Esophagus muscularis mucosa (tissue), 4 donors: ENCODE measurements at regions not wholly inside any gene's neighbourhood (a gene's known extent, or its start where the extent isn't known, plus 50 kb on each side); places are given as distances from the start of the nearest gene placed in this dataset.

ENCODE experiments used
- DNase-seq: peaks from one replicate; pipeline ENCODE4 v3.0.0-alpha.2; 2017; ENCODE audit errors: extremely low spot score
- H3K27ac ChIP-seq, 4 donors: fragments of 200-600 bp; sonication (generic); replicated peaks in 1 of 4; 1 replicate in 3 of 4; 2 replicates in 1 of 4; pipeline ENCODE4 v1.5.1; 2016 to 2019; ENCODE audit warnings: mild to moderate bottlenecking in 1 of 4
- H3K27me3 ChIP-seq, 4 donors: fragments of 200-600 bp; sonication (generic); one replicate each; pipeline versions ENCODE4 v1.5.1 to v1.6.0; 2016 to 2019
- H3K36me3 ChIP-seq, 4 donors: fragments of 200-600 bp; sonication (generic); one replicate each; pipeline ENCODE4 v1.5.1; 2016 to 2019
- H3K4me1 ChIP-seq, 4 donors: fragments of 200-600 bp; sonication (generic); one replicate each; pipeline ENCODE4 v1.5.1; 2016 to 2019
- H3K4me3 ChIP-seq, 4 donors: fragments of 200-600 bp; sonication (generic); 1 replicate in 2 of 4; 2 replicates in 2 of 4; pipeline ENCODE4 v1.5.1; 2016 to 2019; ENCODE audit warnings: mild to moderate bottlenecking in 4 of 4, moderate library complexity in 1 of 4
- H3K9me3 ChIP-seq, 4 donors: fragments of 200-600 bp; sonication (generic); 1 replicate in 3 of 4; 2 replicates in 1 of 4; pipeline ENCODE4 v1.5.1; 2016 to 2019
- EP300 ChIP-seq: sonication (generic); formaldehyde crosslinking; IDR thresholded peaks from one replicate; pipeline ENCODE4 v1.6.1; 2017; ENCODE audit warnings: antibody characterized with exemption
- POLR2A ChIP-seq: fragments of 450-650 bp; IDR thresholded peaks from one replicate; pipeline ENCODE4 v1.6.1; 2017; ENCODE audit warnings: antibody characterized with exemption, moderate library complexity, mild to moderate bottlenecking, low read depth
- POLR2AphosphoS5 ChIP-seq, 2 donors: sonication (generic); formaldehyde crosslinking; IDR thresholded peaks; one replicate each; pipeline ENCODE4 v1.6.1; 2017; ENCODE audit warnings: antibody characterized with exemption in 2 of 2
- WGBS: methylation state at CpG from one replicate; pipeline ENCODE4 v1.1.5; 2018; 5-methylcytosine and 5-hydroxymethylcytosine counted together
- intact Hi-C: fragments of 100-400 bp; cut with DNase I; formaldehyde crosslinking; loops from one replicate; pipeline ENCODE4 v1.15.1; 2023
- TF ChIP-seq, protein P1 (sequence below), 3 experiments: fragments of 200-600 bp in 2 of 3; fragments of 450-650 bp in 1 of 3; sonication (generic) in 2 of 3; IDR thresholded peaks; one replicate each; pipeline ENCODE4 v1.5.1; 2017 to 2019; ENCODE audit warnings: antibody characterized with exemption in 3 of 3, mild to moderate bottlenecking in 2 of 3, moderate library complexity in 1 of 3

GRCh38 chr10:57917019-57917418 lies 350.7 kb downstream of the IPMK start:
- no peak overlapping the region for H3K27ac ChIP-seq
- H3K4me3 ChIP-seq = no peak overlapping the region
- H3K4me1 ChIP-seq = no peaks in the 10 kb centered on the region
- no peak for DNase-seq
- no peaks in the 10 kb centered on the region for H3K9me3 ChIP-seq
- TF ChIP-seq POLR2A (no peak), POLR2AphosphoS5 (IDR thresholded peaks at IDR 0.05) (no peak), EP300 (no peak)
- TF ChIP-seq, protein P1, sequence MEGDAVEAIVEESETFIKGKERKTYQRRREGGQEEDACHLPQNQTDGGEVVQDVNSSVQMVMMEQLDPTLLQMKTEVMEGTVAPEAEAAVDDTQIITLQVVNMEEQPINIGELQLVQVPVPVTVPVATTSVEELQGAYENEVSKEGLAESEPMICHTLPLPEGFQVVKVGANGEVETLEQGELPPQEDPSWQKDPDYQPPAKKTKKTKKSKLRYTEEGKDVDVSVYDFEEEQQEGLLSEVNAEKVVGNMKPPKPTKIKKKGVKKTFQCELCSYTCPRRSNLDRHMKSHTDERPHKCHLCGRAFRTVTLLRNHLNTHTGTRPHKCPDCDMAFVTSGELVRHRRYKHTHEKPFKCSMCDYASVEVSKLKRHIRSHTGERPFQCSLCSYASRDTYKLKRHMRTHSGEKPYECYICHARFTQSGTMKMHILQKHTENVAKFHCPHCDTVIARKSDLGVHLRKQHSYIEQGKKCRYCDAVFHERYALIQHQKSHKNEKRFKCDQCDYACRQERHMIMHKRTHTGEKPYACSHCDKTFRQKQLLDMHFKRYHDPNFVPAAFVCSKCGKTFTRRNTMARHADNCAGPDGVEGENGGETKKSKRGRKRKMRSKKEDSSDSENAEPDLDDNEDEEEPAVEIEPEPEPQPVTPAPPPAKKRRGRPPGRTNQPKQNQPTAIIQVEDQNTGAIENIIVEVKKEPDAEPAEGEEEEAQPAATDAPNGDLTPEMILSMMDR (IDR thresholded peaks at IDR 0.05) = no peak
- intact Hi-C loops = no loop called here
- H3K27me3 ChIP-seq = no peaks in the 10 kb centered on the region
- H3K36me3 ChIP-seq = no peaks in the 10 kb centered on the region

GRCh38 chr10:57905861-57906260 lies 361.8 kb downstream of the IPMK start:
- H3K27me3 ChIP-seq = no peaks in the 10 kb centered on the region
- intact Hi-C loops = no loop called here
- H3K27ac ChIP-seq = no peak overlapping the region
- no peak for DNase-seq
- no peak overlapping the region for H3K4me3 ChIP-seq
- H3K9me3 ChIP-seq = peaks cover 0 to 2% (median 0%) of the 10 kb centered on the region in 4 donors
- 89% methylated on average over 2 of the region's 2 CpGs for WGBS
- TF ChIP-seq, protein P1 (IDR thresholded peaks at IDR 0.05) = no peak
- H3K36me3 ChIP-seq = no peaks in the 10 kb centered on the region
- H3K4me1 ChIP-seq = no peaks in the 10 kb centered on the region

- Histone ChIP-seq H3K27me3 (no peaks in the 10 kb centered on the region), H3K4me1 (no peaks in the 10 kb centered on the region), H3K36me3 (no peaks in the 10 kb centered on the region), H3K9me3 (peaks cover 0 to 3% (median 0%) of the 10 kb centered on the region in 4 donors), H3K4me3 (no peak overlapping the region), H3K27ac (no peak overlapping the region)
- TF ChIP-seq, protein P1 (IDR thresholded peaks at IDR 0.05) = no peak
- no peak for TF ChIP-seq EP300
- TF ChIP-seq POLR2A = no peak
- TF ChIP-seq POLR2AphosphoS5 (IDR thresholded peaks at IDR 0.05) = no peak
- 82% methylated on average over 2 of the region's 2 CpGs for WGBS
- DNase-seq = no peak
- intact Hi-C loops = no loop called here
Observed at GRCh38 chr10:57905010-57905409, 362.7 kb downstream of the IPMK start.

DNA sequence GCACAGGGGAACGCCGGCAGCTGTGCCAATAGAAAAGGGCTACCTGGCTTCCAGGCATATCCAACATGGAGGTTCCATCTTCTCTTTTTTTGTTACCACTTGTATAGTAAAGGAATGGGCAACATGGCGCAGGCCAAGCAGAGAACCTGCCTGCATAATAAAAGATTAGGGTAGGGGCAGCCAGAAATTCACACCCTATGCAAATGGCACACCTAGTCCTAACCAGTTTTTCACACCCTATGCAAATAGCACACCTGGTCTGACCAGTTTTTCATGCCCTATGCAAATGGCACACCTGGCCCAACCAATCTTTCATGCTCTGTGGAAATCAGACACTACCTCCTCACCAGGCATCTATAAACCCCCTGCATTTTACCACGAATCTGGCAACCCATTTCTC lies 369.5 kb downstream of the IPMK start:
- H3K27ac ChIP-seq = no peak overlapping the region
- no peaks in the 10 kb centered on the region for H3K36me3 ChIP-seq
- no peak overlapping the region for H3K4me3 ChIP-seq
- DNase-seq = no peak
- TF ChIP-seq, protein P1 (IDR thresholded peaks at IDR 0.05) = no peak
- TF ChIP-seq POLR2AphosphoS5 (IDR thresholded peaks at IDR 0.05) (no peak), POLR2A (no peak), EP300 (no peak)
- peaks cover 0 to 3% (median 0%) of the 10 kb centered on the region in 4 donors for H3K9me3 ChIP-seq
- intact Hi-C loops = no loop called here
- no peaks in the 10 kb centered on the region for H3K27me3 ChIP-seq
- 64% methylated on average over 4 of the region's 4 CpGs for WGBS
- H3K4me1 ChIP-seq = no peaks in the 10 kb centered on the region

DNA sequence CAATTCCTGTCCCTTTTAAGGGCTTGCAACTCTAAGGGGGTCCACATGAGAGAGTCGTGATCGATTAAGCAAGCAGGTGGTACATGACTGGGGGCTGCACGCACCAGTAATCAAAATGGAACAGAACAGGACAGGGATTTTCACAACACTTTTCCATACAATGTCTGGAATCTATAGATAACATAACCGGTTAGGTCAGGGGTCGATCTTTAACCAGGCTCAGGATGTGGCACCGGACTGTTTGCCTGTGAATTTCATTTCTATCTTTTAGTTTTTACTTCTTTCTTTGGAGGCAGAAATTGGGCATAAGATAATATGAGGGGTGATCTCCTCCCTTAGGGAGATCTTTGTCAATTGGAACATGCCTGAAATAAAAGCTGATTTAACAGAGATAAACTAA lies 370.1 kb downstream of the IPMK start:
- intact Hi-C loops = no loop called here
- Histone ChIP-seq H3K27me3 (no peaks in the 10 kb centered on the region), H3K4me1 (no peaks in the 10 kb centered on the region), H3K27ac (no peak overlapping the region), H3K4me3 (no peak overlapping the region), H3K9me3 (peaks cover 0 to 3% (median 0%) of the 10 kb centered on the region in 4 donors), H3K36me3 (no peaks in the 10 kb centered on the region)
- WGBS = 96% methylated on average over 6 of the region's 6 CpGs
- no peak for DNase-seq
- TF ChIP-seq POLR2AphosphoS5 (IDR thresholded peaks at IDR 0.05) (no peak), POLR2A (no peak), EP300 (no peak)
- TF ChIP-seq, protein P1 (IDR thresholded peaks at IDR 0.05) = no peak
